CD4-positive, alpha-beta T cell treated with Interleukin-6 for 4 hours (primary cell): ENCODE measurements at regions not wholly inside any gene's neighbourhood (a gene's known extent, or its start where the extent isn't known, plus 50 kb on each side); places are given as distances from the start of the nearest gene placed in this dataset.

Source experiments
- DNase-seq: peaks from one replicate; pipeline ENCODE4 v3.0.0-alpha.2; 2020; ENCODE audit warnings: mixed read lengths

DNA sequence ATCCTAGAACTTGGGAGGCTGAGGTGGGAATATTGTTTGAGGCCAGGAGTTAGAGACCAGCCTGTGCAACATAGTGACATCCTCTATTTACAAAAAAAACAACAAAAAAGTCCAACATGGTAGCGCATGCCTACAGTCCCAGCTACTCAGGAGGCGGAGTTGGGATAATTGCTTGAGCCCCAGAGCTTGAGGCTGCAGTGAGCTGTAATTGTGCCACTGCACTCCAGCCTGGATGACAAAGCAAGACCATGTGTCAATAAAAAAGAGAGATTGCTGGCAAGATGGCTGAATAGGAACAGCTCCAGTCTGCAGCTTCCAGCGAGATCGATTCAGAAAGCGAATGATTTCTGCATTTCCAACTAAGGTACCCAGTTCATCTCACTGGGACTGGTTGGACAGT lies 54.8 kb upstream of the FBXL17 start:
- DNase-seq: no peak

DNA sequence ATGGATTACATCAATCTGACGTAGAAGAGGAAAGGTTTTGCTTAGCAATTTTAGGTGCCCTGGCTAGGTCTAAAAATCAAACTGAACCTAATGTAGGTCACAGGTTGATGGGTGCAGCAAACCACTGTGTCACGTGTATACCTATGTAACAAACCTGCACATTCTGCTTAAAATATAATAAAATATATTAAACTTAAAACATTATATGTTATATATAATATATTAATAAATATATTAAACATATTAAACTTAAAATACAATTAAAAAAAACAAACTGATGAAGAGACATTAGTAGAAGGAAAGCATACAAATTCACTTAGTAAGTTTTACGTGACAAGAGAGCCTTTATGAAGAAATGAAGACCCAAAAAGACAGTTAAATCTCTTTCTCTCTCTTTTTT lies 51.7 kb upstream of the FBXL17 start:
- DNase-seq: no peak

DNA sequence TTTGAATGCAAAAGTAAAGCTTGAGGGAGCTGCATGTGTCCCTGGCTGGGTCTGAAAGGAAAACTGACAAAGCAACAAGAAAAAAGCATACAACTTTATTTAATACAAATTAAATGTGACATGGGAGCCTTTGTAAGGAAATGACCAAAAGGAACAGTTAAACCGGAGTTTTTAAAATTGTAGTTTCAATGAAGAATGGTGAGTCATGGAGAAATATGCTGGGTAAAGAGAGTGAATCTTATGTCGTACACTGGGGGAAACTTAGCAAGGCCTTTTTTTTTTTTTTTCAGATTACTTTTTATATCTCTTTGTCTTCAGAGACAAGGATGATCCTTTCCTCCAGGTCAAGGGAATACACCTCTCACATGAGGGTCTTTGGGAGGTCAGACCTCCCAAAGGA lies 50.1 kb upstream of the FBXL17 start:
- no peak for DNase-seq
